ENCODE measurements at regions not wholly inside any gene's neighbourhood (a gene's known extent, or its start where the extent isn't known, plus 50 kb on each side); places are given as distances from the start of the nearest gene placed in this dataset.
A peak's percentile ranks its signal among the peaks of the same experiment; 100 is the strongest.

- WGBS, 2 donors, result 37 to 38% methylated on average over 5 of the region's 5 CpGs
- DNase-seq (no peak), ATAC-seq (ENCODE audit: low FRiP score in 2 of 2) (no peak)
Measured at GRCh38 chr4:35934320-35934981, 309.9 kb downstream of the ARAP2 start.

GRCh38 chr4:35938936-35939335, 305.4 kb downstream of the ARAP2 start:
- H3K27ac ChIP-seq, result no peak overlapping the region
- DNase-seq (no peak), ATAC-seq (ENCODE audit: low FRiP score in 2 of 2) (no peak)
- H3K27me3 ChIP-seq, result no peaks in the 10 kb centered on the region
- WGBS, 2 donors, result 77 to 79% methylated on average over 3 of the region's 3 CpGs
- H3K9me3 ChIP-seq, result no peaks in the 10 kb centered on the region
- TF ChIP-seq POLR2AphosphoS5 (IDR thresholded peaks at IDR 0.05) (no peak), POLR2A (IDR thresholded peaks at IDR 0.05) (no peak), CTCF (IDR thresholded peaks at IDR 0.05) (no peak), EP300 (IDR thresholded peaks at IDR 0.05) (no peak)
- H3K4me1 ChIP-seq, result no peaks in the 10 kb centered on the region
- no peaks in the 10 kb centered on the region for H3K36me3 ChIP-seq
- no peak overlapping the region for H3K4me3 ChIP-seq

More at GRCh38 chr4:35934320-35934981, 309.9 kb downstream of the ARAP2 start:
- Histone ChIP-seq H3K4me3 (no peak overlapping the region), H3K27ac (no peak overlapping the region), H3K36me3 (no peaks in the 10 kb centered on the region), H3K27me3 (no peaks in the 10 kb centered on the region), H3K9me3 (no peaks in the 10 kb centered on the region), H3K4me1 (no peaks in the 10 kb centered on the region)
- TF ChIP-seq POLR2AphosphoS5 (IDR thresholded peaks at IDR 0.05), result no peak
- TF ChIP-seq CTCF (IDR thresholded peaks at IDR 0.05), result peak in 5 of 6 experiments; percentile 24 to 36 (median 29)

GRCh38 chr4:35939751-35940150, 304.6 kb downstream of the ARAP2 start:
- H3K4me3 ChIP-seq, result no peak overlapping the region
- H3K4me1 ChIP-seq, result no peaks in the 10 kb centered on the region
- H3K9me3 ChIP-seq, result no peaks in the 10 kb centered on the region
- no peaks in the 10 kb centered on the region for H3K27me3 ChIP-seq
- no peak overlapping the region for H3K27ac ChIP-seq
- DNase-seq (no peak), ATAC-seq (ENCODE audit: low FRiP score in 2 of 2) (no peak)
- H3K36me3 ChIP-seq, result no peaks in the 10 kb centered on the region
- TF ChIP-seq EP300 (IDR thresholded peaks at IDR 0.05), result no peak
- no peak for TF ChIP-seq POLR2A (IDR thresholded peaks at IDR 0.05)
- no peak for TF ChIP-seq POLR2AphosphoS5 (IDR thresholded peaks at IDR 0.05)
- no peak for TF ChIP-seq CTCF (IDR thresholded peaks at IDR 0.05)
- 38 to 47% methylated on average over 1 of the region's 1 CpG for WGBS, 2 donors

- no peak for DNase-seq
- Histone ChIP-seq H3K27me3 (no peaks in the 10 kb centered on the region), H3K9me3 (no peaks in the 10 kb centered on the region), H3K4me3 (no peak overlapping the region), H3K27ac (no peak overlapping the region), H3K36me3 (no peaks in the 10 kb centered on the region), H3K4me1 (no peaks in the 10 kb centered on the region)
- TF ChIP-seq EP300 (IDR thresholded peaks at IDR 0.05) (no peak), CTCF (IDR thresholded peaks at IDR 0.05) (no peak), POLR2A (IDR thresholded peaks at IDR 0.05) (no peak), POLR2AphosphoS5 (IDR thresholded peaks at IDR 0.05) (no peak)
- ATAC-seq (ENCODE audit: low FRiP score in 2 of 2), result peak in 1 of 2 donors; percentile 36
- 60 to 65% methylated on average over 2 of the region's 2 CpGs for WGBS, 2 donors
Measured at GRCh38 chr4:35942092-35942491, 302.2 kb downstream of the ARAP2 start.

- no peak for DNase-seq
Measured at GRCh38 chr4:35943606-35944005, 300.7 kb downstream of the ARAP2 start.

More at GRCh38 chr4:35943606-35944005, 300.7 kb downstream of the ARAP2 start:
- Histone ChIP-seq H3K27me3 (no peaks in the 10 kb centered on the region), H3K36me3 (no peaks in the 10 kb centered on the region), H3K27ac (no peak overlapping the region), H3K9me3 (no peaks in the 10 kb centered on the region), H3K4me3 (no peak overlapping the region), H3K4me1 (no peaks in the 10 kb centered on the region)
- ATAC-seq (ENCODE audit: low FRiP score in 2 of 2), result no peak
- TF ChIP-seq POLR2A (IDR thresholded peaks at IDR 0.05) (no peak), POLR2AphosphoS5 (IDR thresholded peaks at IDR 0.05) (no peak), EP300 (IDR thresholded peaks at IDR 0.05) (no peak), CTCF (IDR thresholded peaks at IDR 0.05) (no peak)
